ENCODE measurements at regions not wholly inside any gene's neighbourhood (a gene's known extent, or its start where the extent isn't known, plus 50 kb on each side); places are given as distances from the start of the nearest gene placed in this dataset.

- no peak overlapping the region for H3K4me3 ChIP-seq (ENCODE audit: control insufficient read depth, low read depth, low read length)
- TF ChIP-seq, protein P1, sequence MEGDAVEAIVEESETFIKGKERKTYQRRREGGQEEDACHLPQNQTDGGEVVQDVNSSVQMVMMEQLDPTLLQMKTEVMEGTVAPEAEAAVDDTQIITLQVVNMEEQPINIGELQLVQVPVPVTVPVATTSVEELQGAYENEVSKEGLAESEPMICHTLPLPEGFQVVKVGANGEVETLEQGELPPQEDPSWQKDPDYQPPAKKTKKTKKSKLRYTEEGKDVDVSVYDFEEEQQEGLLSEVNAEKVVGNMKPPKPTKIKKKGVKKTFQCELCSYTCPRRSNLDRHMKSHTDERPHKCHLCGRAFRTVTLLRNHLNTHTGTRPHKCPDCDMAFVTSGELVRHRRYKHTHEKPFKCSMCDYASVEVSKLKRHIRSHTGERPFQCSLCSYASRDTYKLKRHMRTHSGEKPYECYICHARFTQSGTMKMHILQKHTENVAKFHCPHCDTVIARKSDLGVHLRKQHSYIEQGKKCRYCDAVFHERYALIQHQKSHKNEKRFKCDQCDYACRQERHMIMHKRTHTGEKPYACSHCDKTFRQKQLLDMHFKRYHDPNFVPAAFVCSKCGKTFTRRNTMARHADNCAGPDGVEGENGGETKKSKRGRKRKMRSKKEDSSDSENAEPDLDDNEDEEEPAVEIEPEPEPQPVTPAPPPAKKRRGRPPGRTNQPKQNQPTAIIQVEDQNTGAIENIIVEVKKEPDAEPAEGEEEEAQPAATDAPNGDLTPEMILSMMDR (IDR thresholded peaks at IDR 0.05; ENCODE audit: control insufficient read depth, insufficient read depth, low read depth, low read length, missing control alignments) = no peak
- DNase-seq (ENCODE audit: low read depth) = no peak
These were observed 67.2 kb upstream of the POT1 start for GRCh38 chr7:124996778-124997177.

- H3K4me3 ChIP-seq (ENCODE audit: control insufficient read depth, low read depth, low read length) = no peak overlapping the region
- TF ChIP-seq, protein P1 (IDR thresholded peaks at IDR 0.05; ENCODE audit: control insufficient read depth, insufficient read depth, low read depth, low read length, missing control alignments) = no peak
These were observed 63.4 kb upstream of the POT1 start for GRCh38 chr7:124992851-124993562.

GRCh38 chr7:124989911-124990310 is 60.3 kb upstream of the POT1 start:
- H3K4me3 ChIP-seq (ENCODE audit: control insufficient read depth, low read depth, low read length) = no peak overlapping the region
- no peak for DNase-seq (ENCODE audit: low read depth)
- TF ChIP-seq, protein P1 (IDR thresholded peaks at IDR 0.05; ENCODE audit: control insufficient read depth, insufficient read depth, low read depth, low read length, missing control alignments) = no peak

More at GRCh38 chr7:124992851-124993562, 63.4 kb upstream of the POT1 start:
- peak; percentile 11 for DNase-seq (ENCODE audit: low read depth)

Data from AG09309 (cell line).